Jurkat, Clone E6-1 (cell line): ENCODE measurements at regions not wholly inside any gene's neighbourhood (a gene's known extent, or its start where the extent isn't known, plus 50 kb on each side); places are given as distances from the start of the nearest gene placed in this dataset.
"Not testable (repeated sequence)": the region's sequence is repeated elsewhere in the genome, so short reads cannot be mapped to it uniquely, and the experiment has no call there.

ENCODE experiments used
- DNase-seq: peaks from one replicate; pipeline ENCODE4 v3.0.0-alpha.2; 2011; ENCODE audit warnings: low read depth, low spot score
- H3K4me3 ChIP-seq: 2 replicates; pipeline ENCODE4 v1.5.1; 2011; ENCODE audit warnings: mild to moderate bottlenecking, low read length, control low read depth, moderate library complexity

DNA sequence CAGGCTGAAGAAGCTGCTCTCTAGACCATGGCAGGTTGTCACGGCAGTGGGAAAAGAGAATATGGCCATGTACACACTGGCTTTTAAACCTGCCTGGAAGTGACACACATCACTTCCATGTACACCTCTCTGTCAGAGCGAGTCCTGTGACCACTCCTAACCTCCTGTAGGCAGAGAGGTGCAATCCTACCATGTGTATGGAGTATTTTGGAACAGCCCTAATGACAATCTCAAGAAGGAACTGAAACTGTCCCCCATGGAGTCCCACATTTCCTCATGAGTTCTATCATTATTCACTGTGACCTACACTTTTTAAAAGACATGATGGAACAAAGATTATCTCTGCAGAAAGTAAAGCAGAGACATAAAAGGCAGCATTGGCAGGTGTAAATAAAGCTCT lies 153.4 kb upstream of the PFN2 start:
- H3K4me3 ChIP-seq, result no peak overlapping the region
- DNase-seq, result no peak

DNA sequence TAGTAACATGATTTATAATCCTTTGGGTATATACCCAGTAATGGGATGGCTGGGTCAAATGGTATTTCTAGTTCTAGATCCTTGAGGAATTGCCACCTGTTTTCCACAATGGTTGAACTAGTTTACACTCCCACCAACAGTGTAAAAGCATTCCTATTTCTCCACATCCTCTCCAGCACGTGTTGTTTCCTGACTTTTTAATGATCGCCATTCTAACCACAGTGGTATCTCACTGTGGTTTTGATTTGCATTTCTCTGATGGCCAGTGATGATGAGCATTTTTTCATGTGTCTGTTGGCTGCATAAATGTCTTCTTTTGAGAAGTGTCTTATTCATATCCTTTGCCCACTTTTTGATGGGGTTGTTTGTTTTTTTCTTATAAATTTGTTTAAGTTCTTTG lies 152.6 kb upstream of the PFN2 start:
- not testable (repeated sequence) for DNase-seq, H3K4me3 ChIP-seq

DNA sequence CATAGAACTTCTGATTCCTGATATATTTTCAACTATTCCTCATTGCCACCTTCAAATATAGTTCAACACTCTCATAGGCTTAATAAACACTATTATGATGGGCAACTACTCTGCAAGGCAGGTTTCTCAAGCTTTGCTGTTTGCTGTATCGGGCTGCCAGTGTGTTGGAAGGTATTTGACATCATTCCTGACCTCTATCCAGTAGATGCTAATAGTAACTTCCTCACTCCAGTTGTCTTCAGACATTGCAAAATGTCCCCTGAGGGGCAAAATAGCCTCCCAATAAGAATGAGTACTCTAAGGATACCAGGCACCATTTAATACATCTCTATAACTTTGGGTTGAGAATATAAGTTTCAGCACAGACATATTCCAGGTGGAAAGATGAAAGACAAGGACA lies 147.5 kb upstream of the PFN2 start:
- no peak overlapping the region for H3K4me3 ChIP-seq
- no peak for DNase-seq

- H3K4me3 ChIP-seq, result no peak overlapping the region
- no peak for DNase-seq
Observed at GRCh38 chr3:150117076-150117475, 146.4 kb upstream of the PFN2 start.

DNA sequence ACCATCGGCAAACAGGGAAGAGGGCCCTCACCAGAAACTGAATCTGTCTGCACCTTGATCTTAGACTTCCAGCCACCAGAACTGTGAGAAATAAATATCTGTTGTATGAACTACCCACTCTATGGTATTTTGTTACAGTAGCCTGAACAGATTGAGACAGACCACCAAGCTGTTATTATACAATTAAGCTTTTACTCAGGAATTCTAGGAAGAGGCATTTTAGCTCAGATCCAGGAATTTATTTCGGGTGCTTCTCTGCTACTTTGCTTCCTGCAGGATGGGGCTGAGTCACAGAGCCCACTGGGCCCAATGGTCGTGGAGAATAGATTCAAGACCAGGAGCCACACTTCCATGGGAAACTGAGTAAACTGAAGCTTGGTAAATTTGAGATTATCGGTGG lies 145.5 kb upstream of the PFN2 start:
- DNase-seq, result no peak
- no peak overlapping the region for H3K4me3 ChIP-seq

DNA sequence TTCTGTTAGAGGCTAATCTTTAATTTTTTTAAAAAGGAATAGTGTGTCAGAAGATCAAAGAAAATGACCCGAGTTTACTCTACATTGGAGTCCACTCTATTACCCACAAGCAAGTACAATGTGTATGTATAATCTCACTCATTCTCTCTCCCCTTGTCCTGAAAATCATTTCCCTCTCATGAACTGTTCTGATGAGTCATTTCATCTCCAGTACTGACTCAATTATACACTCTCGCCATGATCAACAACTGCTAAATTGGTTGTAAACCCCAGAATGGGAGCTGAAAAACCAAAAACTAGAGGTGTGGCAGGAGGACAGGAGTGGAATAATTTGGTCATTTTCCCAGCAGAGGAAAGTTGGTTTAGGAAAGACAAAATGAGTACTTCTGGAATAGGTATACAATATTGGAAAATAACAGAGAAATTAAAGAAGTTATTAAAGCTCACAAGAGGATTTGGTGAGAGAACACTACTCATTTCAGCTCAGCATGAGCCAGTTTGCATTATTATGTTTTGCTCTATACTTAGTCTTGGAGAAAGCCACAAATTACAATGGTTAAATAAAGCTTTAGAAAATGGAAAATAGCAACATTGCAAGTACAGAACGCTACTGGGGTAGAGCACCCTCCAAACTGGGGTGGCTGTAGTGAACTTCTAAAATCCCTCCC lies 144.3 kb upstream of the PFN2 start:
- DNase-seq, result no peak
- no peak overlapping the region for H3K4me3 ChIP-seq

DNA sequence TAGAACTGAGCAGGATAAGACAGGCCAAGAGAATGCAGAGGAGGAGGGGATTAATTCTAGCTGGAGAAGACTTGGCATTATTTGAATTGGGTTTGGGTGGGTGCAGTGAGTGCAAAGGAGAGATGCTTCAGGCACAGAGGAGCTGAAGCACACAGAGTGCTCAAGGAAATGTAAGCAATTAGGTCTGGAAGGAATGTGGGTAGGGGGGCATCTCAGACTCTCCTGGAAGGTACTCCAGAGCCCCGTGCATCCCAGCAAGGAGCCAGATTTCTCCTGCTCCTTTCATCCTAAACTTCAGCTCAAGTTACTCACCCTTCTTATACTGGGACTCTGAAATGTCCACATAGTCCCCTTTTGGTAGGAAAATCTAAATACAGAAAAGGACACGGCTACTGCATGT lies 143.6 kb upstream of the PFN2 start:
- H3K4me3 ChIP-seq, result no peak overlapping the region
- no peak for DNase-seq

DNA sequence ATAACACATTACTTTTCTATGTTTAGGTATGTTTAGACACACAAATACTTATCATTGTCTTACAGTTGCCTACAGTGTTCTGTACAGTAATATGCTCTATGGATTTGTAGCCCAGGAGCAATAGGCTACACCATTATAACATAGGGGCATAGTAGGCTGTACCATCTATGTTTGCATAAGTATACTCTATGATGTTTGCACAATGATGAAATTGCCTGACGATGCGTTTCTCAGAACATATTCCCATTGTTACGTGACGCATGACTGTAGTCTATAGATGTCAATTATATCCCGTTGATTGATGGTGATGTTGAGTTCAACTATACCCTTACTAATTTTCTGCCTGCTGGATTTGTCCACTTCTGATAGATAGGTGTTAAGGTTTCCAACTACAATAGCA lies 139.4 kb upstream of the PFN2 start:
- DNase-seq, result no peak

DNA sequence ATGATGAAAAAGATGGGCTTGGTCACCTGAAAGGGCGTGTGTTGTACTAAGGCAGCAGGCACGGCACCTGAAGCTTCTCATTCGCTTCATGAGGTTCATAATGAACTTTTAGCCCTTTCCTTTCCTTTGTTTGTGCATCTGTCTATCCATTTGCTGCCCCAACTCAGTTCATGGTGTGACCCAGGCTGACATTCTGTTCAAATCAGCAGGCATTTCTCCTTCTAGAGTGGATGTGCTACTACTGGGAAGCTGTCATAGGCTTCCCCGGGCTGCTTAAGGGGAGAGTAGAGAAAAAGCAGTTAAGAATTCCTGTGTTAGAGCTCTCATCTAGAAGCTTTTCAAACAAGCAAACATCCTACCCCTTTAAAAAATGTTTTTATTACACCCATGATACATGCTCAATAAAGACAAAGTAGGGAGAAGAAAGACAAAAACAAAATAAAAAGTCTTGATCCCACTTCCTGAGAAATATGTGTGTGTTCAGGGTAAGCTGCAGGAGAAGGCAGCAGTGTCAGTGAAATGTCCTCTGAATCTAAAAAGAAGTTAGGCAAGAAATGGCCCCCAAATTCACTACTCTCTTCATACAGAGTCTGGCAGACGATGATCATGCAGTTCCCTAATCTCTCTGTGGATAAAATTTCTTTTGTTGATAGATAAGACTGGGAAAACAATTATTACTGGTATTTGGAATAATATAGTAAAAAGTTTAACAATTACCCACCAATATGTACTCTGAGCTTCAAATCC lies 136.9 kb upstream of the PFN2 start:
- H3K4me3 ChIP-seq, result no peak overlapping the region
- no peak for DNase-seq

More for the DNA sequence above, 139.4 kb upstream of the PFN2 start:
- H3K4me3 ChIP-seq, result no peak overlapping the region

GRCh38 chr3:150106740-150107428 lies 136.2 kb upstream of the PFN2 start:
- DNase-seq, result no peak
- no peak overlapping the region for H3K4me3 ChIP-seq

DNA sequence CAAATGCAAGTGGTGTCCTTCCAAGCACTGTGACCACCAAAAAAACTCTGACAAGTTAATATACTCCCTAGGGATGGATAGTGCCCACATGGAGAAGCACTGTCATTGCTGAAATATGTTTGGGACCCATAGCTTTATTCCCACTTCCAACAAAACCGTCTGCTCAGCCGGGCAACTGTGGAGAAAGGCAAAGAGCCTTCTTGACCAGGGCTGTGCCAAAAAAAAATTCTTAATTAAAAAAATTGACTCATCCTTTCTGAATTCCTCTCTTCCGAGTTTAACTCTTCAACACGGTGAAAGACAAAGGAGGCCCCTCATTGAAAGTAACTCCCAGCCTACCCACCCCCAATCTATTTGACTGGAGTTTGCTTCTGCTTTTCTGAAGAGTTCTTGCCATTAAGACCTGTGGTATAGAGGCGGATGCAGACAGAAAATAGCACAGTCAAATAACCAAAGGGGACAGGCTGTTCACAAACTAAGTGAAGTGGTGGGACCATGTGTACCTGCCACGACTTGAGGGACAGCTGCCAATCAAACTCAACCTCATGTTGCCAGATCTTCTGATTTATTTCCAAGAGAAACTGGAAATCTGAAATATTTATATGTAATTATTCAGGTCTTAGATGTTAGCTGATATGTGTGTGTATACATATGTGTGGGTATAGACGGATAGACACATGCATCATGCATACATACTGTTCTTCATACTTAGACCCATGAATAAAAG lies 135.4 kb upstream of the PFN2 start:
- no peak for DNase-seq
- H3K4me3 ChIP-seq, result no peak overlapping the region

DNA sequence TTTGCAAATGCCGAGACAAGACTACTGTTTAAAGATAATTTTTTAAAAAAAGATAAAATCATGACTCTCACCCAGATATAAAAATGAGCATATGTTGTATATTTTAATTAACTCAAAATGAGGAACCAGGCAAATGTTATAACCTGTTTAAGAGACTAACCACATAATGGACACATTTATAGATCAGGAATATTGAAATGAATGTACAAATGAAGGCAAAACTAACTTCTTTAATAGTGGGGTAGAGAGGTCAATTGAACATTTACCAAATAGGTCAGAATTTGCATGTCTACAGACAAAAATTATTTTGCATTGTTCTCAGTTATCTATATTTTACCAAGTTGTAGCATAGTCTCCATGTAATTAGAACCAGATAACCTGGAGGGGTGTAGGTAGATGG lies 134.3 kb upstream of the PFN2 start:
- no peak overlapping the region for H3K4me3 ChIP-seq
- no peak for DNase-seq

GRCh38 chr3:150104564-150104963 lies 133.9 kb upstream of the PFN2 start:
- no peak overlapping the region for H3K4me3 ChIP-seq
- no peak for DNase-seq

DNA sequence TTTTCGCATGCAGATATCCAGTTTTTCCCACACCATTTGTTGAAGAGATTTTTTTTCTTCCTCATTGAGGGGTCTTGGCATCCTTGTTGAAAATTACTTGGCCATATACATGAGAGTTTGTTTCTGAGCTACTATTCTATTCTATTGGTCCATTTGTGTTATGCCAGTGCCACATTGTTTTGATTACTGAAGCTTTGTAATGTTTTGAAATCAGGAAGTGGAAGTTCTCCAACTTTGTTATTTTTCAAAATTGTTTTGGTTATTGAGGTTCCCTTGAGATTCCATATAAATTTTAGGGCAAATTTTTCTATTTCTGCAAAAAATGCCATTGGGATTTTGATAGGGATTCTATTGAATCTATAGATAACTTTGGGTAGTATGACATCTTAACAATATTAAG lies 130.3 kb upstream of the PFN2 start:
- DNase-seq, result no peak
- H3K4me3 ChIP-seq, result no peak overlapping the region

DNA sequence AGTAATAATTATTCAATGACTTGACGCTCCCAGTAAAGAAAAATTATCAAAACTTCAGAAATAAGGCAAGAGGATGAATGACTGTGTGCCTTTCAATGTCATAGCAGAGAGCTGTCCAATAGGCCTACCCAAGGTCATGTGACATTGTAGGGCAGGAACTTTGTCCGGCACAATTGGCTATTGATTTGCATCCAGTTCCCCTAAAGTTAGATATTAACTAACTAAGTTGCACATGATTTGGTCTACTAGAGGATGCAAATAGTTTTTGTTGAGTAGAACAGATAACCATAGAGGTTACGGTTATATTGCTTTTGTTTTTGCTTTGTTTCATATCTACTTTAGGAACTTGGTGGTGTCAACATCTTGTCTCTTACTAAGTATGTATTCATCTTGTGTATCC lies 127.9 kb upstream of the PFN2 start:
- no peak for DNase-seq
- no peak overlapping the region for H3K4me3 ChIP-seq

DNA sequence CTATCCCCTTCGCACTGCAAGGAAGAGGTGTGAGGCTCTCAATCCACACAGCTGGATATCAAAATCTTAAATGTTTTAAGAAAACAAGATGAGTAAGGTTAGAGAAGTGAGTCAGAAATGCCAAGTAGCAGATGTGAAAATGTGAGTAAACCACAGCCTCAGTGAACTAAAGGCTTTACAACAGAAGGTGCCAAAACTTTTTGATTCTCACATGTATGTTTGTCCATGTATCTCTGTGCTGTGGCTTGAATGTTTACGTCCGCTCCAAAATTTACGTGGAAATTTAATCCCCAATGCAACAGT lies 126.8 kb upstream of the PFN2 start:
- H3K4me3 ChIP-seq, result no peak overlapping the region
- DNase-seq, result no peak

GRCh38 chr3:150096700-150097587 lies 126.2 kb upstream of the PFN2 start:
- H3K4me3 ChIP-seq, result no peak overlapping the region
- DNase-seq, result no peak

DNA sequence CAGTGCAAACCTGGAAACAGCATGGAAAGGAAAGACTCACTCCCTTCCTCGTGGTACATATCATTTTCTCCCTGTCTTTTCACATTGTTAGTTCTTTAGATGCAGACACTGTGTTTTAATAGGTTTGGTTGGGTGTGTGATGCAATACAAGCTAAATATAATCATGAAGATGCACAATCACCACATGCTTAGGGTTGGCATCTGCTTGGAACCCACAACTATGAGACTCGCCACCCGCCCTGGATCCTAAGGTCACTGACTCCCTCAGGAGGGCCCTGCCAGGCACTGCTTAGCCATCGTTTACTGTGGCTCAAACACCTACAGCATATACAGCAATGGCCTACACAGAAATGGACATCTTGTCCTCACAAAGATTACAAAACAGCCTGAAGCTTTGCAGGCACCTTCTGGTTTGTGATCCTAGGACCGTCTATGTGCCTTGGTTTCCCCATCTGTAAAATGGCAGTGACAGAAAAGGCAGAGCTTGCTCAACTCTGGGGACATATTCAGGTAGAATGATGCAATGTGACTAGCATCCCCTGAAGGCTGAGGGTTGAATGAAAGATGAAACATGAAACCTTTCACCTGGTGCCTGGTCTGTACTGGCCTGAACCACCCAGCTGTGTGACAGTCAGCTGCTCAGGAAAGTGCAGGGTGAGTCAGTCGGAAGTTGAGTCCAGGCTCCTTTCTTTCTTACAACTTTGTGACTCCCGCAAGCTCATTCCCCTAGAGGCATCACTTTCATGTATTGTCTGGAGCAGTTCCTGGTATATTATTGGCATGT lies 123.6 kb upstream of the PFN2 start:
- no peak for DNase-seq

More for the DNA sequence above, 123.6 kb upstream of the PFN2 start:
- H3K4me3 ChIP-seq, result no peak overlapping the region
